Astrocyte (in vitro differentiated cells and primary cell): ENCODE measurements at regions not wholly inside any gene's neighbourhood (a gene's known extent, or its start where the extent isn't known, plus 50 kb on each side); places are given as distances from the start of the nearest gene placed in this dataset.

ENCODE experiments used
- CTCF ChIP-seq: IDR thresholded peaks from 2 replicates; pipeline ENCODE4 v1.5.1; 2011; ENCODE audit warnings: low read depth, mild to moderate bottlenecking, inconsistent platforms, low read length, moderate library complexity; ENCODE audit not compliant: insufficient read depth
- EZH2 ChIP-seq: IDR thresholded peaks from 2 replicates; pipeline ENCODE4 v1.6.1; 2012; ENCODE audit warnings: mild to moderate bottlenecking, low read length, inconsistent platforms; ENCODE audit not compliant: insufficient read depth

GRCh38 chr12:92431146-92431545, 271.6 kb upstream of the PLEKHG7 start:
- no peak for TF ChIP-seq CTCF
- TF ChIP-seq EZH2: no peak
